ENCODE measurements at regions not wholly inside any gene's neighbourhood (a gene's known extent, or its start where the extent isn't known, plus 50 kb on each side); places are given as distances from the start of the nearest gene placed in this dataset.

DNA sequence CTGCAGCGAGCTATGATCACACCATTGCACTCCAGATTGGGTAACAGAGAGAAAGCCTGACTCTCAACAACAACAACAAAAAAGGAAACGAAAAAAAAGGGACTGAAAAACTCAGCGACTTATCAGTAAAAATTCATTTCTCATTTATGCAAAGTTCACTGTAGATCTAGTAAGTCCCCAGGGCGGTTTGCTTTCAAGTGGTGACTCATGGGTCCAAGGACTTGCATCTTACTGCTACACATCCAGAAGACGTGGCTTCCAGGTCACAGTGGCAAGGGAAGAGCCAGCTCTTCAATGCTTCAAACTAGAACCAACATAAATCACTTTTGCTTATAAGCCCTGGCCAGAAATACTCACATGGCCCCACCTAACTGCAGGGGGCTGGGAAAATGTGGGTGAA, 178.3 kb upstream of the AUTS2 start:
- TF ChIP-seq, protein P1, sequence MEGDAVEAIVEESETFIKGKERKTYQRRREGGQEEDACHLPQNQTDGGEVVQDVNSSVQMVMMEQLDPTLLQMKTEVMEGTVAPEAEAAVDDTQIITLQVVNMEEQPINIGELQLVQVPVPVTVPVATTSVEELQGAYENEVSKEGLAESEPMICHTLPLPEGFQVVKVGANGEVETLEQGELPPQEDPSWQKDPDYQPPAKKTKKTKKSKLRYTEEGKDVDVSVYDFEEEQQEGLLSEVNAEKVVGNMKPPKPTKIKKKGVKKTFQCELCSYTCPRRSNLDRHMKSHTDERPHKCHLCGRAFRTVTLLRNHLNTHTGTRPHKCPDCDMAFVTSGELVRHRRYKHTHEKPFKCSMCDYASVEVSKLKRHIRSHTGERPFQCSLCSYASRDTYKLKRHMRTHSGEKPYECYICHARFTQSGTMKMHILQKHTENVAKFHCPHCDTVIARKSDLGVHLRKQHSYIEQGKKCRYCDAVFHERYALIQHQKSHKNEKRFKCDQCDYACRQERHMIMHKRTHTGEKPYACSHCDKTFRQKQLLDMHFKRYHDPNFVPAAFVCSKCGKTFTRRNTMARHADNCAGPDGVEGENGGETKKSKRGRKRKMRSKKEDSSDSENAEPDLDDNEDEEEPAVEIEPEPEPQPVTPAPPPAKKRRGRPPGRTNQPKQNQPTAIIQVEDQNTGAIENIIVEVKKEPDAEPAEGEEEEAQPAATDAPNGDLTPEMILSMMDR (IDR thresholded peaks at IDR 0.05): no peak
- no peak for TF ChIP-seq POLR2AphosphoS5 (IDR thresholded peaks at IDR 0.05)
